SH-SY5Y (cell line): ENCODE measurements at regions not wholly inside any gene's neighbourhood (a gene's known extent, or its start where the extent isn't known, plus 50 kb on each side); places are given as distances from the start of the nearest gene placed in this dataset.

ENCODE experiments used
- GATA2 ChIP-seq: IDR thresholded peaks from 2 replicates; pipeline ENCODE4 v1.6.1; 2011; ENCODE audit warnings: mild to moderate bottlenecking, low read depth, low read length
- GATA3 ChIP-seq: IDR thresholded peaks from 2 replicates; pipeline ENCODE4 v1.6.1; 2011; ENCODE audit warnings: low read depth, mild to moderate bottlenecking, low read length, moderate library complexity

DNA sequence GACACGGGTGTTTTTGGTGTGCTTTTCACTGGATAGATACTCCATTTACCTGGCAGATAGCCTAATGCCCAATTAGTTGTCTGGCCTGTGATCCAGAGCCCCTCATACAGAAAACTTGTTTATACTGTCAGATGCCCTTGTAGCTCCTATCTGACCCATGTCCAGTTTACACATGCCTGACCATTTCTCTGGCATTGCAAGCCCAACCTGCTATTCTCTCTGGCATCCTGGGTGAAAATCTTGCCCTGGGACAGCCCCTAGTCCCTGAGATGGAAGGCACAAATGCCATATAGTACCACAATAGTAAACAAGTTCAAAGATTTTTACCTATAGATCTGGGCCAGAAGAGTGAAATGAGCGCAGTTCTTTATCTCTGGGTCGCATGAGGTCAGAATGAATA, 212.6 kb downstream of the ZBBX start:
- TF ChIP-seq GATA3 (no peak), GATA2 (no peak)
